ENCODE measurements at regions not wholly inside any gene's neighbourhood (a gene's known extent, or its start where the extent isn't known, plus 50 kb on each side); places are given as distances from the start of the nearest gene placed in this dataset.

DNA sequence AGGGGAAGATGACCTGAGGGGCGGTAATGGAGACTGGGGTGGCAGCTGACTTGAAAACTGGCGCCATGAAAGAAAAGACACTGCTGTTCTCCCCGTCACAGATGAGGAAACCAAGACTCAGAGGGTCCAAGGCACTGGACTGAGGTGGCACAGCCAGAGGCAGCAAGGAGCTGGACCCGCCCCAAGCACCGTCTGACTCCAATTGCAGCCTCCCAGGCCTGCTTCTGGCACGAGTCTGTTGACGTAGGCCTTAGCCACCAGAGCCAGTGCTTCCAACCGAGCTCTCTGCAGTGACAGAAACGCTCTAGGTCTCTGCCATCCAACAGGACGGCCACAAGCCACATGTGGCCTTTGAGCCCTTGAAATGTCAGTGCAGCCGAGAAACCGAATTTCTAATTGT lies 193.2 kb downstream of the OLFM1 start:
- no peaks in the 10 kb centered on the region for H3K4me1 Mint-ChIP-seq
- POLR2A ChIA-PET, result no interaction called here
- H4K20me1 ChIP-seq (ENCODE audit: control insufficient read depth, insufficient read depth, low read length, poor library complexity, severe bottlenecking), result no peaks in the 10 kb centered on the region
- H3K27me3 ChIP-seq (replicated peaks in 1 of 4; ENCODE audit: control extremely low read depth in 1 of 4, control insufficient read depth in 3 of 4, insufficient read depth in 4 of 4, low read length in 3 of 4), result no peaks in the 10 kb centered on the region
- ATAC-seq (ENCODE audit: low read depth), result no peak
- no peak overlapping the region for H3K4me2 ChIP-seq (replicated peaks; ENCODE audit: low read depth, low read length, poor library complexity, severe bottlenecking)
- H3K9me3 ChIP-seq (ENCODE audit: control extremely low read depth in 1 of 3, control insufficient read depth in 2 of 3, insufficient read depth in 1 of 3, low read length in 2 of 3), result peaks cover 0 to 3% (median 0%) of the 10 kb centered on the region in 3 donors
- no peaks in the 10 kb centered on the region for H3K9me3 Mint-ChIP-seq (ENCODE audit: insufficient read depth)
- no peak overlapping the region for H3K27ac ChIP-seq (ENCODE audit: low read length in 2 of 2)
- no peak overlapping the region for H3K27ac Mint-ChIP-seq
- no peaks in the 10 kb centered on the region for H3K4me1 ChIP-seq (ENCODE audit: control insufficient read depth in 2 of 2, insufficient read depth in 2 of 2, low read length in 2 of 2)
- CTCF ChIA-PET, result no interaction called here
- no peak for TF ChIP-seq EZH2 (IDR thresholded peaks at IDR 0.05; ENCODE audit: borderline replicate concordance, insufficient read depth, low read depth, low read length, poor library complexity, severe bottlenecking)
- TF ChIP-seq, protein P1, sequence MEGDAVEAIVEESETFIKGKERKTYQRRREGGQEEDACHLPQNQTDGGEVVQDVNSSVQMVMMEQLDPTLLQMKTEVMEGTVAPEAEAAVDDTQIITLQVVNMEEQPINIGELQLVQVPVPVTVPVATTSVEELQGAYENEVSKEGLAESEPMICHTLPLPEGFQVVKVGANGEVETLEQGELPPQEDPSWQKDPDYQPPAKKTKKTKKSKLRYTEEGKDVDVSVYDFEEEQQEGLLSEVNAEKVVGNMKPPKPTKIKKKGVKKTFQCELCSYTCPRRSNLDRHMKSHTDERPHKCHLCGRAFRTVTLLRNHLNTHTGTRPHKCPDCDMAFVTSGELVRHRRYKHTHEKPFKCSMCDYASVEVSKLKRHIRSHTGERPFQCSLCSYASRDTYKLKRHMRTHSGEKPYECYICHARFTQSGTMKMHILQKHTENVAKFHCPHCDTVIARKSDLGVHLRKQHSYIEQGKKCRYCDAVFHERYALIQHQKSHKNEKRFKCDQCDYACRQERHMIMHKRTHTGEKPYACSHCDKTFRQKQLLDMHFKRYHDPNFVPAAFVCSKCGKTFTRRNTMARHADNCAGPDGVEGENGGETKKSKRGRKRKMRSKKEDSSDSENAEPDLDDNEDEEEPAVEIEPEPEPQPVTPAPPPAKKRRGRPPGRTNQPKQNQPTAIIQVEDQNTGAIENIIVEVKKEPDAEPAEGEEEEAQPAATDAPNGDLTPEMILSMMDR (IDR thresholded peaks at IDR 0.05), result no peak
- H2AFZ ChIP-seq (ENCODE audit: insufficient read depth, low read depth, low read length, poor library complexity, severe bottlenecking), result no peak overlapping the region
- no peaks in the 10 kb centered on the region for H3K36me3 ChIP-seq (replicated peaks in 1 of 2; ENCODE audit: control extremely low read depth in 1 of 2, control insufficient read depth in 1 of 2, extremely low read depth in 1 of 2, insufficient read depth in 2 of 2, low read length in 1 of 2)
- H3K27me3 Mint-ChIP-seq, result peaks cover 7% of the 10 kb centered on the region
- no peak overlapping the region for H3K4me3 Mint-ChIP-seq
- H3K9ac ChIP-seq (ENCODE audit: low read length), result no peak overlapping the region
- intact Hi-C loops (cut with micrococcal nuclease), result no loop called here
- H3K4me3 ChIP-seq (ENCODE audit: control extremely low read depth in 1 of 5, extremely low read depth in 1 of 5, insufficient read depth in 1 of 5, low read depth in 2 of 5, low read length in 4 of 5), result no peak overlapping the region
- no peaks in the 10 kb centered on the region for H3K79me2 ChIP-seq (ENCODE audit: control insufficient read depth, insufficient read depth, low read length)
- 87% methylated on average over 10 of the region's 12 CpGs for WGBS (ENCODE audit: insufficient coverage)
- DNase-seq, result no peak

- Histone ChIP-seq H3K27ac (ENCODE audit: low read length in 2 of 2) (no peak overlapping the region), H2AFZ (ENCODE audit: insufficient read depth, low read depth, low read length, poor library complexity, severe bottlenecking) (no peak overlapping the region), H3K9me3 (ENCODE audit: control extremely low read depth in 1 of 3, control insufficient read depth in 2 of 3, insufficient read depth in 1 of 3, low read length in 2 of 3) (peaks cover 0 to 5% (median 0%) of the 10 kb centered on the region in 3 donors), H4K20me1 (ENCODE audit: control insufficient read depth, insufficient read depth, low read length, poor library complexity, severe bottlenecking) (no peaks in the 10 kb centered on the region), H3K4me2 (replicated peaks; ENCODE audit: low read depth, low read length, poor library complexity, severe bottlenecking) (no peak overlapping the region), H3K27me3 (replicated peaks in 1 of 4; ENCODE audit: control extremely low read depth in 1 of 4, control insufficient read depth in 3 of 4, insufficient read depth in 4 of 4, low read length in 3 of 4) (no peaks in the 10 kb centered on the region), H3K79me2 (ENCODE audit: control insufficient read depth, insufficient read depth, low read length) (no peaks in the 10 kb centered on the region), H3K4me3 (ENCODE audit: control extremely low read depth in 1 of 5, extremely low read depth in 1 of 5, insufficient read depth in 1 of 5, low read depth in 2 of 5, low read length in 4 of 5) (no peak overlapping the region), H3K36me3 (replicated peaks in 1 of 2; ENCODE audit: control extremely low read depth in 1 of 2, control insufficient read depth in 1 of 2, extremely low read depth in 1 of 2, insufficient read depth in 2 of 2, low read length in 1 of 2) (no peaks in the 10 kb centered on the region), H3K4me1 (ENCODE audit: control insufficient read depth in 2 of 2, insufficient read depth in 2 of 2, low read length in 2 of 2) (no peaks in the 10 kb centered on the region), H3K9ac (ENCODE audit: low read length) (no peak overlapping the region)
- ATAC-seq (ENCODE audit: low read depth) (no peak), DNase-seq (no peak)
- ChIA-PET CTCF (no interaction called here), POLR2A (no interaction called here)
- Mint-ChIP-seq H3K27me3 (peaks cover 5% of the 10 kb centered on the region), H3K9me3 (ENCODE audit: insufficient read depth) (no peaks in the 10 kb centered on the region), H3K4me1 (no peaks in the 10 kb centered on the region), H3K27ac (no peak overlapping the region), H3K4me3 (no peak overlapping the region)
- 86% methylated on average over 8 of the region's 8 CpGs for WGBS (ENCODE audit: insufficient coverage)
- intact Hi-C loops (cut with micrococcal nuclease), result no loop called here
- no peak for TF ChIP-seq EZH2 (IDR thresholded peaks at IDR 0.05; ENCODE audit: borderline replicate concordance, insufficient read depth, low read depth, low read length, poor library complexity, severe bottlenecking)
These were observed 193.7 kb downstream of the OLFM1 start for GRCh38 chr9:135281151-135281550.
